CD14-positive monocyte (primary cell): ENCODE measurements at regions not wholly inside any gene's neighbourhood (a gene's known extent, or its start where the extent isn't known, plus 50 kb on each side); places are given as distances from the start of the nearest gene placed in this dataset.

Experiments used
- DNase-seq, 3 donors: peaks; one replicate each; pipeline ENCODE4 v3.0.0-alpha.2; 2011 to 2022
- H2AFZ ChIP-seq: 2 replicates; pipeline ENCODE4 v1.6.0; 2012; ENCODE audit warnings: mild to moderate bottlenecking, low read depth, low read length, inconsistent platforms; ENCODE audit not compliant: insufficient read depth, poor library complexity, severe bottlenecking
- H3K27ac ChIP-seq, 2 donors: 1 replicate in 1 of 2; 2 replicates in 1 of 2; pipeline ENCODE4 v1.5.1; 2012 to 2013; ENCODE audit warnings: low read length in 2 of 2, control low read depth in 1 of 2, inconsistent platforms in 1 of 2, low read depth in 1 of 2, mild to moderate bottlenecking in 1 of 2
- H3K27me3 ChIP-seq, 2 donors: one replicate each; pipeline versions ENCODE4 v1.6.0 to v1.6.1; 2011 to 2013; ENCODE audit warnings: low read length in 2 of 2; ENCODE audit not compliant: control insufficient read depth in 2 of 2, insufficient read depth in 2 of 2
- H3K36me3 ChIP-seq, 2 donors: replicated peaks in 1 of 2; 1 replicate in 1 of 2; 2 replicates in 1 of 2; pipeline versions ENCODE4 v1.5.1 to v1.6.1; 2012 to 2013; ENCODE audit warnings: low read length in 2 of 2, control low read depth in 1 of 2, inconsistent platforms in 1 of 2, mild to moderate bottlenecking in 1 of 2; ENCODE audit not compliant: insufficient read depth in 2 of 2, control insufficient read depth in 1 of 2
- H3K4me1 ChIP-seq, 2 donors: 1 replicate in 1 of 2; 2 replicates in 1 of 2; pipeline versions ENCODE4 v1.5.1 to v1.6.1; 2012 to 2013; ENCODE audit warnings: low read length in 2 of 2, control low read depth in 1 of 2, inconsistent platforms in 1 of 2, mild to moderate bottlenecking in 1 of 2, moderate library complexity in 1 of 2; ENCODE audit not compliant: insufficient read depth in 2 of 2, control insufficient read depth in 1 of 2
- H3K4me2 ChIP-seq: replicated peaks from 2 replicates; pipeline ENCODE3; 2012; ENCODE audit warnings: low read length, moderate library complexity, mild to moderate bottlenecking; ENCODE audit not compliant: poor library complexity, severe bottlenecking; ENCODE audit errors: extremely low read depth
- H3K4me3 ChIP-seq, 3 experiments: fragments of 200-600 bp in 1 of 3; sonication (generic) in 1 of 3; replicated peaks in 1 of 3; 1 replicate in 2 of 3; 2 replicates in 1 of 3; pipeline ENCODE4 v1.5.1; 2011 to 2013; ENCODE audit warnings: low read length in 3 of 3, mild to moderate bottlenecking in 3 of 3, control low read depth in 2 of 3, low read depth in 2 of 3, inconsistent platforms in 1 of 3, moderate library complexity in 1 of 3
- H3K79me2 ChIP-seq: 2 replicates; pipeline ENCODE4 v1.6.0; 2012; ENCODE audit warnings: mild to moderate bottlenecking, control low read depth, inconsistent platforms, low read length, moderate library complexity; ENCODE audit not compliant: insufficient read depth
- H3K9ac ChIP-seq: 2 replicates; pipeline ENCODE4 v1.6.0; 2017; ENCODE audit warnings: low read length, mild to moderate bottlenecking; ENCODE audit not compliant: insufficient read depth, poor library complexity, severe bottlenecking
- H3K9me3 ChIP-seq, 2 donors: replicated peaks in 1 of 2; 1 replicate in 1 of 2; 2 replicates in 1 of 2; pipeline versions ENCODE4 v1.5.1 to v1.6.1; 2012 to 2013; ENCODE audit warnings: low read length in 2 of 2, control low read depth in 1 of 2; ENCODE audit not compliant: control insufficient read depth in 1 of 2, insufficient read depth in 1 of 2
- H4K20me1 ChIP-seq: 2 replicates; pipeline ENCODE4 v1.6.0; 2012; ENCODE audit warnings: mild to moderate bottlenecking, low read length, control low read depth, moderate library complexity; ENCODE audit not compliant: insufficient read depth
- H3K27ac Mint-ChIP-seq, 7 donors: one replicate each; pipeline ENCODE4 v1.8.0; 2020; ENCODE audit warnings: mild to moderate bottlenecking in 7 of 7, mixed read lengths in 7 of 7, moderate library complexity in 6 of 7, inconsistent platforms in 2 of 7
- H3K27me3 Mint-ChIP-seq, 3 donors: one replicate each; pipeline ENCODE4 v1.8.0; 2021 to 2022; ENCODE audit warnings: low read depth in 3 of 3, mild to moderate bottlenecking in 3 of 3, mixed read lengths in 3 of 3, moderate library complexity in 3 of 3, inconsistent platforms in 1 of 3
- H3K36me3 Mint-ChIP-seq, 2 donors: one replicate each; pipeline ENCODE4 v1.8.0; 2020; ENCODE audit warnings: mixed read lengths in 2 of 2, inconsistent platforms in 1 of 2, mild to moderate bottlenecking in 1 of 2
- H3K4me1 Mint-ChIP-seq: one replicate; pipeline ENCODE4 v1.8.0; 2020; ENCODE audit warnings: mild to moderate bottlenecking, mixed read lengths
- H3K4me3 Mint-ChIP-seq, 2 donors: one replicate each; pipeline ENCODE4 v1.8.0; 2020; ENCODE audit warnings: mild to moderate bottlenecking in 2 of 2, mixed read lengths in 2 of 2, moderate library complexity in 1 of 2
- H3K9me3 Mint-ChIP-seq, 7 donors: one replicate each; pipeline ENCODE4 v1.8.0; 2020 to 2022; ENCODE audit warnings: mixed read lengths in 7 of 7, mild to moderate bottlenecking in 6 of 7, moderate library complexity in 6 of 7, inconsistent platforms in 2 of 7
- WGBS: methylation state at CpG from one replicate; pipeline ENCODE4 v1.1.5; 2013; ENCODE audit warnings: missing lambda C conversion rate; ENCODE audit not compliant: insufficient coverage; 5-methylcytosine and 5-hydroxymethylcytosine counted together
- intact Hi-C, 2 donors: fragments of 100-400 bp; cut with micrococcal nuclease; formaldehyde crosslinking; loops; one replicate each; pipeline versions ENCODE4 v1.15.0 to v1.15.1; 2023
- TF ChIP-seq, protein P1 (sequence below): fragments of 200-600 bp; IDR thresholded peaks from one replicate; pipeline ENCODE4 v1.8.0; 2022; ENCODE audit warnings: antibody characterized with exemption, mild to moderate bottlenecking

DNA sequence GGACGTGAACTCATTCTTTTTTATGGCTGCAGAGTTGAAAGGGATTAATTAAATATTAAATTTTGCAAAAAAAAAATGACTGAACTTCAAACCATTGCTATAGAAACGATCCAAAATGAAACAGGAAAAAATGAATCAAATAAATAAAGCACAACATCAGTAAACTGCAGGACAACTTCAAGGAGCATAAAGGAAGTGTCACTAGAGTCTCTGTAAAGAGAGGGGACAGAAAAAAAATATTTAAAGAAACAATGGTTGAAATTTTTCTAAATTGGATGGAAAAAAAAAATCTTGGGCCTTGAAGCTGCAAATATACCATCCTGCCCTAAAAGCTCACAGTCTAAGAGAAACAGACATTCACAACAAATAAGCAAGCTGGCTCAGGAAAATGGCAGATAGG, 339.3 kb upstream of the INTU start:
- no peak for DNase-seq
- no peak overlapping the region for H3K4me3 Mint-ChIP-seq
- H3K9me3 ChIP-seq = peaks cover 28% of the 10 kb centered on the region in 2 donors
- no peak overlapping the region for H3K27ac Mint-ChIP-seq
- H3K27me3 ChIP-seq = no peaks in the 10 kb centered on the region
- no peaks in the 10 kb centered on the region for H3K36me3 Mint-ChIP-seq
- H2AFZ ChIP-seq = no peak overlapping the region
- no peak overlapping the region for H3K27ac ChIP-seq
- H3K79me2 ChIP-seq = no peaks in the 10 kb centered on the region
- no peaks in the 10 kb centered on the region for H3K36me3 ChIP-seq
- no peaks in the 10 kb centered on the region for H3K4me1 ChIP-seq
- no peaks in the 10 kb centered on the region for H4K20me1 ChIP-seq
- no peaks in the 10 kb centered on the region for H3K4me1 Mint-ChIP-seq
- TF ChIP-seq, protein P1, sequence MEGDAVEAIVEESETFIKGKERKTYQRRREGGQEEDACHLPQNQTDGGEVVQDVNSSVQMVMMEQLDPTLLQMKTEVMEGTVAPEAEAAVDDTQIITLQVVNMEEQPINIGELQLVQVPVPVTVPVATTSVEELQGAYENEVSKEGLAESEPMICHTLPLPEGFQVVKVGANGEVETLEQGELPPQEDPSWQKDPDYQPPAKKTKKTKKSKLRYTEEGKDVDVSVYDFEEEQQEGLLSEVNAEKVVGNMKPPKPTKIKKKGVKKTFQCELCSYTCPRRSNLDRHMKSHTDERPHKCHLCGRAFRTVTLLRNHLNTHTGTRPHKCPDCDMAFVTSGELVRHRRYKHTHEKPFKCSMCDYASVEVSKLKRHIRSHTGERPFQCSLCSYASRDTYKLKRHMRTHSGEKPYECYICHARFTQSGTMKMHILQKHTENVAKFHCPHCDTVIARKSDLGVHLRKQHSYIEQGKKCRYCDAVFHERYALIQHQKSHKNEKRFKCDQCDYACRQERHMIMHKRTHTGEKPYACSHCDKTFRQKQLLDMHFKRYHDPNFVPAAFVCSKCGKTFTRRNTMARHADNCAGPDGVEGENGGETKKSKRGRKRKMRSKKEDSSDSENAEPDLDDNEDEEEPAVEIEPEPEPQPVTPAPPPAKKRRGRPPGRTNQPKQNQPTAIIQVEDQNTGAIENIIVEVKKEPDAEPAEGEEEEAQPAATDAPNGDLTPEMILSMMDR = no peak
- no peak overlapping the region for H3K4me2 ChIP-seq
- WGBS = no CpG with 5 or more reads among the region's 2 CpGs
- peaks cover 0 to 2% (median 0%) of the 10 kb centered on the region in 3 donors for H3K27me3 Mint-ChIP-seq
- intact Hi-C loops = no loop called here
- peaks cover 8 to 24% (median 13%) of the 10 kb centered on the region in 7 donors for H3K9me3 Mint-ChIP-seq
- no peak overlapping the region for H3K9ac ChIP-seq
- no peak overlapping the region for H3K4me3 ChIP-seq

DNA sequence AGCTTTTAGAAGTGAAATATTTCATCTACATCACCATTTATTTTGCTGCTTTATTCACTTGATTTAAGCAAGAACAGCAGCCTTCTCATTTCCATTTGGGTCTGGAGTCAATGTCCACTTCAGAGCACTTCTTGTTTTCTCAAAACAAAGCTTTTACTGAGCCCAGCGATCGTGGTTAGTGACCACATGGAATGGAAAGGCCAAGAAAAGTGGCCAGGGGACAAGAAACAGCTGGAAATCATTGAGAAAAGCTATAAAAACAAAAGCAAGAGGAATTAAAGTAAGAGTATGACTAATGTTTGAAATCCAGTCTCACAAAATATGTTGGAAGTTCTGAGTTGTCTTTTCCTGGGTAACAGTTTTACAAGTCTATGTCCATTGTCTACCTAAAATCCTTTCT, 328.4 kb upstream of the INTU start:
- H3K9ac ChIP-seq = no peak overlapping the region
- no peak overlapping the region for H3K27ac ChIP-seq
- DNase-seq = no peak
- no peaks in the 10 kb centered on the region for H3K27me3 ChIP-seq
- H3K9me3 ChIP-seq = peaks cover 0 to 6% of the 10 kb centered on the region in 2 donors
- H3K4me3 ChIP-seq = no peak overlapping the region
- H4K20me1 ChIP-seq = no peaks in the 10 kb centered on the region
- H3K36me3 ChIP-seq = no peaks in the 10 kb centered on the region
- TF ChIP-seq, protein P1 = no peak
- intact Hi-C loops = no loop called here
- no peak overlapping the region for H3K4me3 Mint-ChIP-seq
- H3K4me1 ChIP-seq = no peaks in the 10 kb centered on the region
- no peak overlapping the region for H3K4me2 ChIP-seq
- no peaks in the 10 kb centered on the region for H3K4me1 Mint-ChIP-seq
- no peaks in the 10 kb centered on the region for H3K36me3 Mint-ChIP-seq
- no peaks in the 10 kb centered on the region for H3K79me2 ChIP-seq
- H2AFZ ChIP-seq = no peak overlapping the region
- WGBS = no CpG with 5 or more reads among the region's 2 CpGs
- H3K27me3 Mint-ChIP-seq = no peaks in the 10 kb centered on the region
- H3K27ac Mint-ChIP-seq = no peak overlapping the region
- peaks cover 1 to 14% (median 5%) of the 10 kb centered on the region in 7 donors for H3K9me3 Mint-ChIP-seq
